ENCODE measurements at regions not wholly inside any gene's neighbourhood (a gene's known extent, or its start where the extent isn't known, plus 50 kb on each side); places are given as distances from the start of the nearest gene placed in this dataset.

- Histone ChIP-seq H3K79me2 (ENCODE audit: low read length) (no peaks in the 10 kb centered on the region), H3K9me3 (replicated peaks; ENCODE audit: insufficient read depth, low read length) (no peaks in the 10 kb centered on the region), H3K9ac (ENCODE audit: low read length) (no peak overlapping the region), H4K20me1 (ENCODE audit: insufficient read depth, low read length) (no peaks in the 10 kb centered on the region), H3K4me2 (ENCODE audit: low read depth, low read length) (no peak overlapping the region), H3K9me2 (replicated peaks; ENCODE audit: insufficient read depth, low read length) (no peaks in the 10 kb centered on the region), H3K27ac (ENCODE audit: low read length) (no peak overlapping the region), H3K4me1 (ENCODE audit: low read length) (no peaks in the 10 kb centered on the region), H3K4me3 (ENCODE audit: low read length) (no peak overlapping the region), H3K36me3 (replicated peaks; ENCODE audit: insufficient read depth, low read length) (no peaks in the 10 kb centered on the region), H3F3A (ENCODE audit: insufficient read depth, low read length) (no peaks in the 10 kb centered on the region), H3K27me3 (replicated peaks; ENCODE audit: insufficient read depth, low read length) (no peaks in the 10 kb centered on the region), H2AFZ (ENCODE audit: low read length) (no peak overlapping the region)
- no peak for DNase-seq
- TF ChIP-seq EZH2 (optimal IDR thresholded peaks at IDR 0.05; ENCODE audit: low read depth, low read length) (no peak), CTCF (IDR thresholded peaks at IDR 0.05; ENCODE audit: low read length) (no peak), EZH2phosphoT487 (IDR thresholded peaks at IDR 0.05; ENCODE audit: low read length) (no peak)
These were observed 274.5 kb downstream of the RAB28 start for GRCh38 chr4:13209600-13209999.

GRCh38 chr4:13208558-13209193 lies 275.5 kb downstream of the RAB28 start:
- Histone ChIP-seq H4K20me1 (ENCODE audit: insufficient read depth, low read length) (no peaks in the 10 kb centered on the region), H3K36me3 (replicated peaks; ENCODE audit: insufficient read depth, low read length) (no peaks in the 10 kb centered on the region), H3K4me1 (ENCODE audit: low read length) (no peaks in the 10 kb centered on the region), H3K4me2 (ENCODE audit: low read depth, low read length) (no peak overlapping the region), H3K9ac (ENCODE audit: low read length) (no peak overlapping the region), H3K27me3 (replicated peaks; ENCODE audit: insufficient read depth, low read length) (no peaks in the 10 kb centered on the region), H3K27ac (ENCODE audit: low read length) (no peak overlapping the region), H3K9me3 (replicated peaks; ENCODE audit: insufficient read depth, low read length) (no peaks in the 10 kb centered on the region), H3K79me2 (ENCODE audit: low read length) (no peaks in the 10 kb centered on the region), H3K9me2 (replicated peaks; ENCODE audit: insufficient read depth, low read length) (no peaks in the 10 kb centered on the region), H2AFZ (ENCODE audit: low read length) (no peak overlapping the region), H3F3A (ENCODE audit: insufficient read depth, low read length) (no peaks in the 10 kb centered on the region), H3K4me3 (ENCODE audit: low read length) (no peak overlapping the region)
- TF ChIP-seq EZH2phosphoT487 (IDR thresholded peaks at IDR 0.05; ENCODE audit: low read length): no peak
- no peak for TF ChIP-seq CTCF (IDR thresholded peaks at IDR 0.05; ENCODE audit: low read length)
- no peak for TF ChIP-seq EZH2 (optimal IDR thresholded peaks at IDR 0.05; ENCODE audit: low read depth, low read length)
- no peak for DNase-seq

GRCh38 chr4:13207226-13207625 lies 276.9 kb downstream of the RAB28 start:
- H3K27me3 ChIP-seq (replicated peaks; ENCODE audit: insufficient read depth, low read length): no peaks in the 10 kb centered on the region
- no peaks in the 10 kb centered on the region for H3K9me3 ChIP-seq (replicated peaks; ENCODE audit: insufficient read depth, low read length)
- TF ChIP-seq CTCF (IDR thresholded peaks at IDR 0.05; ENCODE audit: low read length) (no peak), EZH2 (optimal IDR thresholded peaks at IDR 0.05; ENCODE audit: low read depth, low read length) (no peak), EZH2phosphoT487 (IDR thresholded peaks at IDR 0.05; ENCODE audit: low read length) (no peak)
- no peak overlapping the region for H3K9ac ChIP-seq (ENCODE audit: low read length)
- H3K9me2 ChIP-seq (replicated peaks; ENCODE audit: insufficient read depth, low read length): no peaks in the 10 kb centered on the region
- H3K27ac ChIP-seq (ENCODE audit: low read length): no peak overlapping the region
- no peak overlapping the region for H3K4me3 ChIP-seq (ENCODE audit: low read length)
- H3K4me1 ChIP-seq (ENCODE audit: low read length): no peaks in the 10 kb centered on the region
- H3K4me2 ChIP-seq (ENCODE audit: low read depth, low read length): no peak overlapping the region
- no peaks in the 10 kb centered on the region for H4K20me1 ChIP-seq (ENCODE audit: insufficient read depth, low read length)
- H2AFZ ChIP-seq (ENCODE audit: low read length): no peak overlapping the region
- no peaks in the 10 kb centered on the region for H3K36me3 ChIP-seq (replicated peaks; ENCODE audit: insufficient read depth, low read length)
- no peaks in the 10 kb centered on the region for H3F3A ChIP-seq (ENCODE audit: insufficient read depth, low read length)
- H3K79me2 ChIP-seq (ENCODE audit: low read length): no peaks in the 10 kb centered on the region
- no peak for DNase-seq
